Keratinocyte (primary cell): ENCODE measurements at regions not wholly inside any gene's neighbourhood (a gene's known extent, or its start where the extent isn't known, plus 50 kb on each side); places are given as distances from the start of the nearest gene placed in this dataset.

ENCODE experiments used
- EZH2 ChIP-seq: IDR thresholded peaks from one replicate; pipeline ENCODE4 v1.6.1; 2012; ENCODE audit warnings: inconsistent platforms, mild to moderate bottlenecking, low read length, moderate library complexity
- TF ChIP-seq, protein P1 (sequence below), 3 experiments: IDR thresholded peaks in 1 of 3; conservative IDR thresholded peaks in 1 of 3; optimal IDR thresholded peaks in 1 of 3; 2 replicates in 2 of 3; 3 replicates in 1 of 3; pipeline versions ENCODE3 to v1.5.1; 2011; ENCODE audit warnings: low read length in 3 of 3, mild to moderate bottlenecking in 3 of 3, moderate library complexity in 2 of 3, control low read depth in 1 of 3, inconsistent platforms in 1 of 3; ENCODE audit not compliant: insufficient read depth in 2 of 3; ENCODE audit errors: extremely low read depth in 1 of 3

DNA sequence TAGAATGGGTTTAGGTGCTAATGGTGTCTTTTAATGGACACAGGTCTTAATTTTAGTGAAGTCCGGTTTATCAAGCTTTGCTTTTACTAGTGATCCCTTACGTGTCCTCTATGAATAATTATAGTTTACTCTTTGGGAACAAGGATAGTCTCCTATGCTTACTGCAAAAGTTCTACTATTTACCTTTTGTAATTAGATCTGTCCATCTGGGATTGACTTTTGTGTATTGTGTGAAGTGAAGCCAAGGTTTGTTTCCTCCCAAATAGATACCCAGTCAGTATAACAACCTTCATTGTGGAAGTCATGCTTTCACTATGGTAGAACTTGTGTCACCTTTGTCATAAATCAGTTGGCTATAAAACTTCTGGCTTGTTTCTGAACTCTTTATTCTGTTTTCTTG lies 740.9 kb upstream of the CRIM1 start:
- TF ChIP-seq, protein P1, sequence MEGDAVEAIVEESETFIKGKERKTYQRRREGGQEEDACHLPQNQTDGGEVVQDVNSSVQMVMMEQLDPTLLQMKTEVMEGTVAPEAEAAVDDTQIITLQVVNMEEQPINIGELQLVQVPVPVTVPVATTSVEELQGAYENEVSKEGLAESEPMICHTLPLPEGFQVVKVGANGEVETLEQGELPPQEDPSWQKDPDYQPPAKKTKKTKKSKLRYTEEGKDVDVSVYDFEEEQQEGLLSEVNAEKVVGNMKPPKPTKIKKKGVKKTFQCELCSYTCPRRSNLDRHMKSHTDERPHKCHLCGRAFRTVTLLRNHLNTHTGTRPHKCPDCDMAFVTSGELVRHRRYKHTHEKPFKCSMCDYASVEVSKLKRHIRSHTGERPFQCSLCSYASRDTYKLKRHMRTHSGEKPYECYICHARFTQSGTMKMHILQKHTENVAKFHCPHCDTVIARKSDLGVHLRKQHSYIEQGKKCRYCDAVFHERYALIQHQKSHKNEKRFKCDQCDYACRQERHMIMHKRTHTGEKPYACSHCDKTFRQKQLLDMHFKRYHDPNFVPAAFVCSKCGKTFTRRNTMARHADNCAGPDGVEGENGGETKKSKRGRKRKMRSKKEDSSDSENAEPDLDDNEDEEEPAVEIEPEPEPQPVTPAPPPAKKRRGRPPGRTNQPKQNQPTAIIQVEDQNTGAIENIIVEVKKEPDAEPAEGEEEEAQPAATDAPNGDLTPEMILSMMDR (optimal IDR thresholded peaks at IDR 0.05 in 1 of 3, IDR thresholded peaks at IDR 0.05 in 1 of 3, conservative IDR thresholded peaks at IDR 0.05 in 1 of 3; ENCODE audit: extremely low read depth in 1 of 3, insufficient read depth in 2 of 3, low read length in 3 of 3): no peak
- TF ChIP-seq EZH2: no peak
